ENCODE measurements at regions not wholly inside any gene's neighbourhood (a gene's known extent, or its start where the extent isn't known, plus 50 kb on each side); places are given as distances from the start of the nearest gene placed in this dataset.
"Not testable (repeated sequence)": the region's sequence is repeated elsewhere in the genome, so short reads cannot be mapped to it uniquely, and the experiment has no call there.

DNA sequence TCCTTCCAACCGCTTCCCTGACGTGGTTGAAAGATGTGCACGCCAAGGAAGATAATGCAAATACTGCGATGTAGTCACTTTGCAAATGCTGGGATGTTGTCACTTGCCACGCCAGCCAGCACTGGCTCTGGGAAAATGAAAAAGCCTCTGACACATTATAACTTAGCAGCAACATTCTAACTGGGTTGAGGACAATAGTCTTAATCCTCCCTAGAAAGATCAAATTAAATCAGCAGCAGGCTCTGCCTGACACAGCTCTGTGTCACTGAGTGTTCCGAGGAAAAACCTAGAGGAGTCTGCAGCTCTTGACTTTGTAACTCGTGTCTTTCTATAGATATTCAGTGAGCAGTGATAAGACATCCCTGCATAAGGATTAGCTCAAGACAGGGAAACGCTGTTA, 380.1 kb upstream of the FRG1 start:
- H3K4me1 ChIP-seq (ENCODE audit: insufficient read depth, low read length); H3K27me3 ChIP-seq (ENCODE audit: insufficient read depth, low read length, poor library complexity, severe bottlenecking); H3K4me3 Mint-ChIP-seq; H3K36me3 ChIP-seq (ENCODE audit: insufficient read depth, low read length); H3K4me1 Mint-ChIP-seq; H3K36me3 Mint-ChIP-seq; DNase-seq; H3K4me3 ChIP-seq (ENCODE audit: low read length); H3K9me3 ChIP-seq (ENCODE audit: low read length); CTCF ChIA-PET; H3K27ac Mint-ChIP-seq; H3K27me3 Mint-ChIP-seq; H3K9me3 Mint-ChIP-seq; H3K27ac ChIP-seq (ENCODE audit: low read depth, low read length); POLR2A ChIA-PET: not testable (repeated sequence)

GRCh38 chr4:189563751-189564150, 376.9 kb upstream of the FRG1 start:
- H3K27ac Mint-ChIP-seq; H3K36me3 Mint-ChIP-seq; H3K4me3 ChIP-seq (ENCODE audit: low read length); H3K4me1 Mint-ChIP-seq; H3K9me3 Mint-ChIP-seq; H3K27me3 ChIP-seq (ENCODE audit: insufficient read depth, low read length, poor library complexity, severe bottlenecking); H3K27me3 Mint-ChIP-seq; DNase-seq; POLR2A ChIA-PET; H3K4me1 ChIP-seq (ENCODE audit: insufficient read depth, low read length); CTCF ChIA-PET; H3K4me3 Mint-ChIP-seq; H3K27ac ChIP-seq (ENCODE audit: low read depth, low read length); H3K9me3 ChIP-seq (ENCODE audit: low read length); H3K36me3 ChIP-seq (ENCODE audit: insufficient read depth, low read length): not testable (repeated sequence)

DNA sequence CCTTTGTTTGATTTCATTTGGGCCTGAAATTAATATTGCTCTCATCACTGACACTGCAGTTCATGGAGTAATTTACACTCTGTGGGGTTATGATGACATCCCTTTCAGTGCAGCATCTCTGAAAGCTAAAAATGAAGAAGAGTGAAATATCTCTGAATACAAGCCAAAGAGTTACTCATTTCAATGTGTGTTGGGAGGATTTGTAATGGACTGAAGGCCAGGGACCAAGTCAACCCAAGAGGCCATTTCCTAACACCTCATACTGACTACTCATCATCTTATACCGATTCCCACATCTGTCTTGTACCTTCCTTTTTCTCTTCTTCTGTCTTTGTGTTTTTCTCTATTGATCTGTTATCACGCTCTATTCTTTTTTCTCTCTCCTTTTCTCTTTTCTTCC, 374.4 kb upstream of the FRG1 start:
- H3K4me3 ChIP-seq (ENCODE audit: low read length); H3K4me1 ChIP-seq (ENCODE audit: insufficient read depth, low read length); H3K36me3 Mint-ChIP-seq; H3K4me1 Mint-ChIP-seq; H3K27me3 ChIP-seq (ENCODE audit: insufficient read depth, low read length, poor library complexity, severe bottlenecking); CTCF ChIA-PET; H3K27me3 Mint-ChIP-seq; H3K27ac Mint-ChIP-seq; H3K9me3 ChIP-seq (ENCODE audit: low read length); H3K4me3 Mint-ChIP-seq; DNase-seq; H3K36me3 ChIP-seq (ENCODE audit: insufficient read depth, low read length); POLR2A ChIA-PET; H3K27ac ChIP-seq (ENCODE audit: low read depth, low read length); H3K9me3 Mint-ChIP-seq: not testable (repeated sequence)

DNA sequence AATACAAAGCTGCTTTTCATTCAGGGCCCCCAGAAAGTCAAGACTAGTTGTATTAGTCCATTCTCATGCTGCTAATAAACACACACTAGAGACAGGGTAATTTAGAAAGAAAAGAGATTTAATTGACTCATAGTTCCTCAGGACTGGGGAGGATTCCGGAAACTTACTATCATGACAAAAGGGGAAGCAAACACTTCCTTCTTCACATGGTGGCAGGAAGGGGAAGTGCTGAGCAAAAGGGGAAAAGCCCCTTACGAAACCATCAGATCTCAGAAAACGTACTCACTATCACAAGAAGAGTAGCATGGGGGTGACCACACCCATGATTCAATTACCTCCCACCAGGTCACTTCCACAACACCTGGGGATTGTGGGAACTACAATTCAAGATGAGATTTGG, 373.8 kb upstream of the FRG1 start:
- DNase-seq; H3K9me3 ChIP-seq (ENCODE audit: low read length); H3K27me3 ChIP-seq (ENCODE audit: insufficient read depth, low read length, poor library complexity, severe bottlenecking); H3K27ac ChIP-seq (ENCODE audit: low read depth, low read length); CTCF ChIA-PET; H3K36me3 Mint-ChIP-seq; H3K4me3 Mint-ChIP-seq; H3K4me1 ChIP-seq (ENCODE audit: insufficient read depth, low read length); H3K4me1 Mint-ChIP-seq; H3K27ac Mint-ChIP-seq; H3K27me3 Mint-ChIP-seq; H3K4me3 ChIP-seq (ENCODE audit: low read length); POLR2A ChIA-PET; H3K9me3 Mint-ChIP-seq; H3K36me3 ChIP-seq (ENCODE audit: insufficient read depth, low read length): not testable (repeated sequence)

DNA sequence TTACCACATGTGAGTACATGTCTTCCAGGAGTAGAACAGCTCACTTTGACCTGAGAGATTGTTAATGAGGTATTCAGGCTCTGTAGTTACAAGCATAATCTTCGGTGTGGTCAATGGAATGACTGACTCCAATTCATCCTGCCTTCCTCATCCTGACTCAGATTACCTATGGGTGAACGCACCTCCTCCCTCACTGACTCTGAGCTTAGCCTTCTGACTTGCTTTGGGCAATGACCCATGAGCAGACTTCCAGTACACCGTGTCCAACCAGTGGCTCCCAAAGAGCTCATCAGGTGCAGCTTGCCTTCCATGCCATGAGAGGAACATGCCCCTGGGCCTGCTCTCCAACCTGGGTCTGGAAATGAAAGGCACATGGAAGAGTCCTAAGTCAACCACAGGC, 361.0 kb upstream of the FRG1 start:
- H3K9me3 ChIP-seq (ENCODE audit: low read length); DNase-seq; H3K27me3 ChIP-seq (ENCODE audit: insufficient read depth, low read length, poor library complexity, severe bottlenecking); H3K4me1 Mint-ChIP-seq; H3K27ac ChIP-seq (ENCODE audit: low read depth, low read length); POLR2A ChIA-PET; H3K4me3 ChIP-seq (ENCODE audit: low read length); H3K4me1 ChIP-seq (ENCODE audit: insufficient read depth, low read length); H3K4me3 Mint-ChIP-seq; H3K27me3 Mint-ChIP-seq; H3K27ac Mint-ChIP-seq; H3K36me3 Mint-ChIP-seq; CTCF ChIA-PET; H3K36me3 ChIP-seq (ENCODE audit: insufficient read depth, low read length): not testable (repeated sequence)
- H3K9me3 Mint-ChIP-seq = peaks cover 0 to 14% (median 8%) of the 10 kb centered on the region in 5 donors

GRCh38 chr4:189586908-189587632, 353.6 kb upstream of the FRG1 start:
- H3K27ac ChIP-seq (ENCODE audit: low read depth, low read length); H3K27me3 Mint-ChIP-seq; H3K4me3 ChIP-seq (ENCODE audit: low read length); H3K9me3 ChIP-seq (ENCODE audit: low read length); CTCF ChIA-PET; H3K4me1 ChIP-seq (ENCODE audit: insufficient read depth, low read length); DNase-seq; H3K4me1 Mint-ChIP-seq; H3K4me3 Mint-ChIP-seq; H3K27me3 ChIP-seq (ENCODE audit: insufficient read depth, low read length, poor library complexity, severe bottlenecking); H3K27ac Mint-ChIP-seq; H3K36me3 Mint-ChIP-seq; POLR2A ChIA-PET; H3K36me3 ChIP-seq (ENCODE audit: insufficient read depth, low read length): not testable (repeated sequence)
- peaks cover 2 to 11% (median 7%) of the 10 kb centered on the region in 5 donors for H3K9me3 Mint-ChIP-seq

GRCh38 chr4:189589201-189589600, 351.5 kb upstream of the FRG1 start:
- H3K4me3 Mint-ChIP-seq; H3K36me3 Mint-ChIP-seq; H3K36me3 ChIP-seq (ENCODE audit: insufficient read depth, low read length); H3K4me1 ChIP-seq (ENCODE audit: insufficient read depth, low read length); H3K9me3 ChIP-seq (ENCODE audit: low read length); CTCF ChIA-PET; POLR2A ChIA-PET; H3K4me1 Mint-ChIP-seq; H3K27ac ChIP-seq (ENCODE audit: low read depth, low read length); H3K27me3 Mint-ChIP-seq; H3K4me3 ChIP-seq (ENCODE audit: low read length); H3K27ac Mint-ChIP-seq; DNase-seq; H3K27me3 ChIP-seq (ENCODE audit: insufficient read depth, low read length, poor library complexity, severe bottlenecking): not testable (repeated sequence)
- H3K9me3 Mint-ChIP-seq = peaks cover 0 to 10% (median 3%) of the 10 kb centered on the region in 5 donors

- no peak overlapping the region for H3K4me3 Mint-ChIP-seq
- H3K4me1 ChIP-seq (ENCODE audit: insufficient read depth, low read length) = no peaks in the 10 kb centered on the region
- no peak for DNase-seq
- peaks cover 0 to 6% (median 2%) of the 10 kb centered on the region in 5 donors for H3K9me3 Mint-ChIP-seq
- H3K27ac Mint-ChIP-seq = no peak overlapping the region
- H3K27ac ChIP-seq (ENCODE audit: low read depth, low read length) = no peak overlapping the region
- no peaks in the 10 kb centered on the region for H3K4me1 Mint-ChIP-seq
- no peaks in the 10 kb centered on the region for H3K36me3 ChIP-seq (ENCODE audit: insufficient read depth, low read length)
- H3K27me3 ChIP-seq (ENCODE audit: insufficient read depth, low read length, poor library complexity, severe bottlenecking) = no peaks in the 10 kb centered on the region
- POLR2A ChIA-PET = no interaction called here
- no peaks in the 10 kb centered on the region for H3K9me3 ChIP-seq (ENCODE audit: low read length)
- peaks cover 0 to 6% of the 10 kb centered on the region in 2 donors for H3K27me3 Mint-ChIP-seq
- H3K36me3 Mint-ChIP-seq = no peaks in the 10 kb centered on the region
- H3K4me3 ChIP-seq (ENCODE audit: low read length) = no peak overlapping the region
- CTCF ChIA-PET = no interaction called here
Measured at GRCh38 chr4:189592890-189593289, 347.8 kb upstream of the FRG1 start.

- no peaks in the 10 kb centered on the region for H3K4me1 Mint-ChIP-seq
Measured at GRCh38 chr4:189597341-189597740, 343.3 kb upstream of the FRG1 start.

More at GRCh38 chr4:189597341-189597740, 343.3 kb upstream of the FRG1 start:
- peaks cover 0 to 4% (median 2%) of the 10 kb centered on the region in 5 donors for H3K9me3 Mint-ChIP-seq
- DNase-seq = no peak
- H3K27ac Mint-ChIP-seq = no peak overlapping the region
- POLR2A ChIA-PET = no interaction called here
- Histone ChIP-seq H3K27ac (ENCODE audit: low read depth, low read length) (no peak overlapping the region), H3K36me3 (ENCODE audit: insufficient read depth, low read length) (no peaks in the 10 kb centered on the region), H3K4me1 (ENCODE audit: insufficient read depth, low read length) (no peaks in the 10 kb centered on the region), H3K4me3 (ENCODE audit: low read length) (no peak overlapping the region), H3K9me3 (ENCODE audit: low read length) (no peaks in the 10 kb centered on the region), H3K27me3 (ENCODE audit: insufficient read depth, low read length, poor library complexity, severe bottlenecking) (no peaks in the 10 kb centered on the region)
- peaks cover 0 to 3% of the 10 kb centered on the region in 2 donors for H3K27me3 Mint-ChIP-seq
- CTCF ChIA-PET = no interaction called here
- H3K4me3 Mint-ChIP-seq = no peak overlapping the region
- no peaks in the 10 kb centered on the region for H3K36me3 Mint-ChIP-seq

All from CD8-positive, alpha-beta memory T cell (primary cell).